H1 (cell line): ENCODE measurements at regions not wholly inside any gene's neighbourhood (a gene's known extent, or its start where the extent isn't known, plus 50 kb on each side); places are given as distances from the start of the nearest gene placed in this dataset.

ENCODE experiments used
- CTCF ChIA-PET: fragments of 300-600 bp; sonication (Branson Sonifier 250); formaldehyde crosslinking; loops from one replicate; lab custom pipeline; 2021; ENCODE audit not compliant: partially characterized antibody; lab: Charles Lee
- POLR2A ChIA-PET: fragments of 300-600 bp; sonication (Branson Sonifier 250); formaldehyde crosslinking; loops from one replicate; lab custom pipeline; 2021; ENCODE audit warnings: inconsistent platforms; ENCODE audit not compliant: partially characterized antibody; lab: Charles Lee
- DNase-seq, 2 experiments: peaks; one replicate each; pipeline versions ENCODE4 v3.0.0 to v3.0.0-alpha.2; 2010 to 2022; ENCODE audit warnings: low spot score in 2 of 2, low read depth in 1 of 2, mixed read lengths in 1 of 2
- FAIRE-seq: peaks from 2 replicates; lab custom pipeline; 2011; peaks lifted over from hg19 to GRCh38; lab: Jason Lieb, UNC
- H2AFZ ChIP-seq: 2 replicates; pipeline ENCODE4 v1.8.1; 2012; ENCODE audit warnings: low read length, inconsistent platforms
- H2AK5ac ChIP-seq: 2 replicates; pipeline ENCODE4 v1.6.1; 2013; ENCODE audit warnings: low read depth, low read length
- H2BK120ac ChIP-seq: replicated peaks from 2 replicates; pipeline ENCODE3; 2013; ENCODE audit warnings: low read depth, low read length, inconsistent platforms
- H2BK12ac ChIP-seq: 2 replicates; pipeline ENCODE4 v1.6.1; 2013; ENCODE audit warnings: low read depth, low read length
- H2BK15ac ChIP-seq: 2 replicates; pipeline ENCODE4 v1.6.1; 2013; ENCODE audit warnings: low read length
- H2BK20ac ChIP-seq: 2 replicates; pipeline ENCODE4 v1.6.1; 2013; ENCODE audit warnings: low read length
- H2BK5ac ChIP-seq: 2 replicates; pipeline ENCODE4 v1.6.1; 2013; ENCODE audit warnings: low read depth, low read length
- H3K14ac ChIP-seq: 2 replicates; pipeline ENCODE4 v1.6.1; 2013; ENCODE audit warnings: inconsistent platforms; ENCODE audit not compliant: insufficient read length
- H3K18ac ChIP-seq: 2 replicates; pipeline ENCODE4 v1.6.1; 2013; ENCODE audit warnings: low read length; ENCODE audit errors: extremely low read depth
- H3K23ac ChIP-seq: 2 replicates; pipeline ENCODE4 v1.6.1; 2013; ENCODE audit warnings: inconsistent platforms; ENCODE audit not compliant: insufficient read length
- H3K23me2 ChIP-seq: 2 replicates; pipeline ENCODE4 v1.6.1; 2013; ENCODE audit warnings: low read depth, low read length
- H3K27ac ChIP-seq: 2 replicates; pipeline ENCODE4 v1.6.1; 2011; ENCODE audit warnings: low read depth, low read length, inconsistent platforms
- H3K27me3 ChIP-seq, 4 experiments: replicated peaks in 1 of 4; 1 replicate in 1 of 4; 2 replicates in 3 of 4; pipeline versions ENCODE4 v1.6.1 to v1.8.1; 2011 to 2013; ENCODE audit warnings: low read length in 3 of 4, mild to moderate bottlenecking in 3 of 4, inconsistent platforms in 2 of 4, mixed read lengths in 2 of 4, moderate library complexity in 1 of 4; ENCODE audit not compliant: control insufficient read depth in 3 of 4, insufficient read depth in 3 of 4; ENCODE audit errors: extremely low read depth in 1 of 4
- H3K36me3 ChIP-seq, 4 experiments: 2 replicates each; pipeline versions ENCODE4 v1.6.1 to v1.8.1; 2011 to 2013; ENCODE audit warnings: mild to moderate bottlenecking in 4 of 4, low read length in 3 of 4, moderate library complexity in 2 of 4, control low read depth in 1 of 4, inconsistent platforms in 1 of 4; ENCODE audit not compliant: insufficient read depth in 4 of 4, control insufficient read depth in 2 of 4
- H3K4ac ChIP-seq: replicated peaks from 2 replicates; pipeline ENCODE3; 2013; ENCODE audit warnings: low read length, low read depth, mixed read lengths, inconsistent platforms; ENCODE audit not compliant: insufficient read length
- H3K4me1 ChIP-seq, 4 experiments: replicated peaks in 1 of 4; 1 replicate in 1 of 4; 2 replicates in 3 of 4; pipeline versions ENCODE4 v1.6.1 to v1.8.1; 2011 to 2013; ENCODE audit warnings: low read length in 3 of 4, inconsistent platforms in 2 of 4, mixed read lengths in 1 of 4; ENCODE audit not compliant: insufficient read depth in 4 of 4, control insufficient read depth in 3 of 4
- H3K4me2 ChIP-seq, 2 experiments: 2 replicates each; pipeline versions ENCODE4 v1.6.1 to v1.8.1; 2011 to 2013; ENCODE audit warnings: low read depth in 2 of 2, low read length in 2 of 2, control low read depth in 1 of 2, inconsistent platforms in 1 of 2, mild to moderate bottlenecking in 1 of 2; ENCODE audit not compliant: insufficient read depth in 1 of 2
- H3K4me3 ChIP-seq, 4 experiments: fragments of 200-600, 300-600 bp in 1 of 4; sonication (generic), shearing (Covaris generic), sonication (Bioruptor Twin) in 1 of 4; 2 replicates each; pipeline versions ENCODE4 v1.5.1 to v1.8.1; 2011 to 2016; ENCODE audit warnings: low read length in 4 of 4, low read depth in 3 of 4, control low read depth in 2 of 4, inconsistent platforms in 2 of 4, mild to moderate bottlenecking in 2 of 4, mixed read lengths in 1 of 4, moderate library complexity in 1 of 4; ENCODE audit not compliant: insufficient read depth in 2 of 4; ENCODE audit errors: extremely low read depth in 1 of 4
- H3K56ac ChIP-seq: replicated peaks from 2 replicates; pipeline ENCODE3; 2013; ENCODE audit warnings: low read depth, mild to moderate bottlenecking, mixed read lengths, low read length, inconsistent platforms; ENCODE audit not compliant: insufficient read length
- H3K79me1 ChIP-seq: 2 replicates; pipeline ENCODE4 v1.6.1; 2013; ENCODE audit warnings: low read depth, low read length, control low read depth
- H3K79me2 ChIP-seq, 2 experiments: 2 replicates each; pipeline versions ENCODE4 v1.6.1 to v1.8.1; 2012 to 2013; ENCODE audit warnings: low read length in 2 of 2, mild to moderate bottlenecking in 2 of 2, inconsistent platforms in 1 of 2; ENCODE audit not compliant: insufficient read depth in 2 of 2, control insufficient read depth in 1 of 2
- H3K9ac ChIP-seq, 4 experiments: replicated peaks in 1 of 4; 1 replicate in 1 of 4; 2 replicates in 3 of 4; pipeline versions ENCODE4 v1.6.1 to v1.8.1; 2011 to 2013; ENCODE audit warnings: low read depth in 3 of 4, low read length in 3 of 4, control low read depth in 2 of 4, mild to moderate bottlenecking in 2 of 4, moderate library complexity in 2 of 4, inconsistent platforms in 1 of 4; ENCODE audit errors: extremely low read depth in 1 of 4
- H3K9me3 ChIP-seq, 2 experiments: 2 replicates each; pipeline versions ENCODE4 v1.6.1 to v1.8.1; 2012 to 2013; ENCODE audit warnings: mild to moderate bottlenecking in 2 of 2, moderate library complexity in 2 of 2, control low read depth in 1 of 2, inconsistent platforms in 1 of 2, low read depth in 1 of 2, low read length in 1 of 2, mixed read lengths in 1 of 2; ENCODE audit not compliant: insufficient read depth in 2 of 2
- H4K20me1 ChIP-seq, 2 experiments: replicated peaks in 1 of 2; 2 replicates each; pipeline versions ENCODE3 to v1.8.1; 2011 to 2013; ENCODE audit warnings: inconsistent platforms in 2 of 2, low read length in 2 of 2, mild to moderate bottlenecking in 1 of 2; ENCODE audit not compliant: insufficient read depth in 2 of 2, control insufficient read depth in 1 of 2
- H4K5ac ChIP-seq: 2 replicates; pipeline ENCODE4 v1.6.1; 2013; ENCODE audit warnings: low read length, low read depth, mixed read lengths, inconsistent platforms; ENCODE audit not compliant: insufficient read length
- H4K8ac ChIP-seq: 2 replicates; pipeline ENCODE4 v1.8.0; 2013; ENCODE audit warnings: mild to moderate bottlenecking, moderate library complexity, low read length, inconsistent platforms; ENCODE audit not compliant: insufficient read depth; ENCODE audit errors: extremely low read depth
- H4K91ac ChIP-seq: replicated peaks from 2 replicates; pipeline ENCODE3; 2013; ENCODE audit warnings: low read length, mixed read lengths, inconsistent platforms; ENCODE audit not compliant: insufficient read length
- NANOG ChIP-seq: IDR thresholded peaks from 2 replicates; pipeline ENCODE4 v1.6.1; 2011; ENCODE audit warnings: low read length, low read depth, mild to moderate bottlenecking, inconsistent platforms; ENCODE audit not compliant: insufficient read depth, poor library complexity, severe bottlenecking
- WGBS, 2 experiments: shearing (Covaris generic) in 1 of 2; methylation state at CpG; one replicate each; pipeline versions ENCODE4 v1.1.6 to v1.1.7; 2013 to 2015; ENCODE audit warnings: low lambda C conversion rate in 2 of 2, mixed read lengths in 2 of 2, inconsistent platforms in 1 of 2, low coverage in 1 of 2, missing lambda C conversion rate in 1 of 2; ENCODE audit not compliant: insufficient replicate concordance in 2 of 2, insufficient coverage in 1 of 2, insufficient read length in 1 of 2; ENCODE audit errors: extremely low coverage in 1 of 2, missing lambda C conversion rate in 1 of 2; 5-methylcytosine and 5-hydroxymethylcytosine counted together

DNA sequence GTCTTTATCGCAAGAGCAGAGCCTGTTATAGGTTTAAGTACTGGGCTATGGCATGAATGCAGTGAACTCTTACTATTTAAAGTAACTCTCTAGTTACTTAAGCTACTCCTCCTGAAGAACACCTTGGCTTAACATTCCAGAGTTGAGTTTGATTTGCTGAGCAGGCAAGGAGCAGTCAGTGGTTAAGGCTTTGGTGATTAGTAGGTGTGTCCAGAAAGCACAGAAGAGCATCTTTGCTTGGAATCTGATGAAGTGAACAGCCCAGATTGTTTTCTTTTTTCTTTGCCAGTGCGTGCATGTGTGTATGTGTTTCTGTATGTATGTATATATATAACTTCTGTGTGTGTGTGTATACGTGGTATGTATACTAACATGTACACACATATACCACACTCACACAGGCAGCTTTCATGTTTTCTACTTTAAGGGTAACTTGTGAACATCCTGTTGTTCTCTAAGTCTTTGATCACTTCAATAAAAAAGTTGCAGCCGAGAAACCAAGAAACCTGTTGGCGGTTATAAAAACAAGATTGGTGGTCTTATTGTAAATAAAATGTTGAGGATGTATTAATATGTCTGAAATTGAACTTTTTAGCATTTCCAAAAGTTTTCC, 56.2 kb upstream of the TULP4 start:
- no peak overlapping the region for H3K14ac ChIP-seq
- H3K23me2 ChIP-seq, result no peaks in the 10 kb centered on the region
- no peaks in the 10 kb centered on the region for H3K27me3 ChIP-seq
- H2AK5ac ChIP-seq, result no peak overlapping the region
- WGBS, 2 experiments, result 91% methylated on average over 5 of the region's 5 CpGs; no CpG with 5 or more reads in 1 of the 2 experiments
- H2BK120ac ChIP-seq, result no peak overlapping the region
- H3K23ac ChIP-seq, result no peak overlapping the region
- no peak overlapping the region for H3K4me2 ChIP-seq
- no peak overlapping the region for H3K4me3 ChIP-seq
- H3K4me1 ChIP-seq, result peaks cover 0 to 7% (median 0%) of the 10 kb centered on the region in 4 experiments; a peak in 3 of 7 replicates
- H4K8ac ChIP-seq, result no peak overlapping the region
- no peak overlapping the region for H3K4ac ChIP-seq
- H3K18ac ChIP-seq, result no peak overlapping the region
- DNase-seq (no peak), FAIRE-seq (no peak)
- no peaks in the 10 kb centered on the region for H3K9me3 ChIP-seq
- POLR2A ChIA-PET, result interaction anchor here (0.7 to 2.2 kb wide), 3 partner anchors 9 to 23 kb away, joined by 3 to 6 read pairs (median 3); no protein-coding TSS in a partner anchor
- no peak overlapping the region for H4K5ac ChIP-seq
- H3K9ac ChIP-seq, result no peak overlapping the region
- H4K91ac ChIP-seq, result no peak overlapping the region
- CTCF ChIA-PET, result interaction anchor here (0.6 to 1.4 kb wide), 3 partner anchors 179 to 311 kb away, joined by 3 read pairs; no protein-coding TSS in a partner anchor
- no peak overlapping the region for H2BK12ac ChIP-seq
- no peak overlapping the region for H2BK20ac ChIP-seq
- peaks cover 9 to 75% of the 10 kb centered on the region in 2 experiments; a peak in 3 of 4 replicates for H3K79me2 ChIP-seq
- H2BK15ac ChIP-seq, result no peak overlapping the region
- no peaks in the 10 kb centered on the region; a peak in 1 of 8 replicates for H3K36me3 ChIP-seq
- peaks cover 3% of the 10 kb centered on the region; the same call in 1 of the 2 replicates for H3K79me1 ChIP-seq
- H3K27ac ChIP-seq, result no peak overlapping the region
- no peak overlapping the region for H2BK5ac ChIP-seq
- H2AFZ ChIP-seq, result no peak overlapping the region
- no peak overlapping the region for H3K56ac ChIP-seq
- TF ChIP-seq NANOG, result no peak
- H4K20me1 ChIP-seq, result peaks cover 3 to 6% of the 10 kb centered on the region in 2 experiments
